ENCODE measurements at regions not wholly inside any gene's neighbourhood (a gene's known extent, or its start where the extent isn't known, plus 50 kb on each side); places are given as distances from the start of the nearest gene placed in this dataset.

GRCh38 chr7:156147104-156147503 lies 334.8 kb upstream of the SHH start:
- in situ Hi-C loops (cut with MboI; ENCODE audit: low sequenced_read_pairs, unreplicated experiment) = no loop called here
- DNase-seq (ENCODE audit: low spot score) = no peak
- no peak for TF ChIP-seq CTCF (IDR thresholded peaks at IDR 0.05; ENCODE audit: borderline replicate concordance, control extremely low read depth, extremely low read depth, insufficient read depth, missing control alignments)

- in situ Hi-C loops (cut with MboI; ENCODE audit: low sequenced_read_pairs, unreplicated experiment) = no loop called here
- no peak for TF ChIP-seq CTCF (IDR thresholded peaks at IDR 0.05; ENCODE audit: borderline replicate concordance, control extremely low read depth, extremely low read depth, insufficient read depth, missing control alignments)
- no peak for DNase-seq (ENCODE audit: low spot score)
These were observed 333.7 kb upstream of the SHH start for GRCh38 chr7:156145996-156146395.

GRCh38 chr7:156145184-156145583 lies 332.9 kb upstream of the SHH start:
- in situ Hi-C loops (cut with MboI; ENCODE audit: low sequenced_read_pairs, unreplicated experiment) = no loop called here
- DNase-seq (ENCODE audit: low spot score) = no peak
- no peak for TF ChIP-seq CTCF (IDR thresholded peaks at IDR 0.05; ENCODE audit: borderline replicate concordance, control extremely low read depth, extremely low read depth, insufficient read depth, missing control alignments)

- in situ Hi-C loops (cut with MboI; ENCODE audit: low sequenced_read_pairs, unreplicated experiment) = no loop called here
- no peak for TF ChIP-seq CTCF (IDR thresholded peaks at IDR 0.05; ENCODE audit: borderline replicate concordance, control extremely low read depth, extremely low read depth, insufficient read depth, missing control alignments)
- DNase-seq (ENCODE audit: low spot score) = no peak
These were observed 331.4 kb upstream of the SHH start for GRCh38 chr7:156143683-156144082.

GRCh38 chr7:156143158-156143557 lies 330.9 kb upstream of the SHH start:
- DNase-seq (ENCODE audit: low spot score) = no peak
- TF ChIP-seq CTCF (IDR thresholded peaks at IDR 0.05; ENCODE audit: borderline replicate concordance, control extremely low read depth, extremely low read depth, insufficient read depth, missing control alignments) = no peak
- in situ Hi-C loops (cut with MboI; ENCODE audit: low sequenced_read_pairs, unreplicated experiment) = no loop called here

GRCh38 chr7:156141941-156142340 lies 329.7 kb upstream of the SHH start:
- in situ Hi-C loops (cut with MboI; ENCODE audit: low sequenced_read_pairs, unreplicated experiment) = no loop called here
- no peak for DNase-seq (ENCODE audit: low spot score)
- TF ChIP-seq CTCF (IDR thresholded peaks at IDR 0.05; ENCODE audit: borderline replicate concordance, control extremely low read depth, extremely low read depth, insufficient read depth, missing control alignments) = no peak

GRCh38 chr7:156140896-156141295 lies 328.6 kb upstream of the SHH start:
- no peak for DNase-seq (ENCODE audit: low spot score)
- no peak for TF ChIP-seq CTCF (IDR thresholded peaks at IDR 0.05; ENCODE audit: borderline replicate concordance, control extremely low read depth, extremely low read depth, insufficient read depth, missing control alignments)
- in situ Hi-C loops (cut with MboI; ENCODE audit: low sequenced_read_pairs, unreplicated experiment) = no loop called here
